ENCODE measurements at regions not wholly inside any gene's neighbourhood (a gene's known extent, or its start where the extent isn't known, plus 50 kb on each side); places are given as distances from the start of the nearest gene placed in this dataset.

- DNase-seq: no peak
These were observed 183.1 kb upstream of the MC4R start for GRCh38 chr18:60555625-60556024.

GRCh38 chr18:60556326-60556725, 183.8 kb upstream of the MC4R start:
- DNase-seq: no peak

- no peak for DNase-seq
These were observed 187.5 kb upstream of the MC4R start for GRCh38 chr18:60560071-60560470.

- no peak for DNase-seq
These were observed 190.5 kb upstream of the MC4R start for GRCh38 chr18:60563082-60563481.

- no peak for DNase-seq
These were observed 195.6 kb upstream of the MC4R start for GRCh38 chr18:60568220-60568619.

GRCh38 chr18:60570172-60570571, 197.6 kb upstream of the MC4R start:
- no peak for DNase-seq

- no peak for DNase-seq
These were observed 204.9 kb upstream of the MC4R start for GRCh38 chr18:60577457-60577856.

- DNase-seq: no peak
These were observed 213.1 kb upstream of the MC4R start for GRCh38 chr18:60585670-60586069.

GRCh38 chr18:60593249-60593648, 220.7 kb upstream of the MC4R start:
- DNase-seq: no peak

- no peak for DNase-seq
These were observed 224.4 kb upstream of the MC4R start for GRCh38 chr18:60596928-60597327.

- DNase-seq: no peak
These were observed 226.7 kb upstream of the MC4R start for GRCh38 chr18:60599267-60599666.

- DNase-seq: no peak
These were observed 227.4 kb upstream of the MC4R start for GRCh38 chr18:60599995-60600394.

- DNase-seq: no peak
These were observed 228.7 kb upstream of the MC4R start for GRCh38 chr18:60601249-60601648.

- DNase-seq: no peak
These were observed 250.8 kb upstream of the MC4R start for GRCh38 chr18:60623331-60623730.

- DNase-seq: no peak
These were observed 251.6 kb upstream of the MC4R start for GRCh38 chr18:60624207-60624606.

- DNase-seq: no peak
These were observed 267.3 kb upstream of the MC4R start for GRCh38 chr18:60639836-60640235.

- DNase-seq: no peak
These were observed 270.4 kb upstream of the MC4R start for GRCh38 chr18:60643009-60643408.

- no peak for DNase-seq
These were observed 274.1 kb upstream of the MC4R start for GRCh38 chr18:60646725-60647124.

- DNase-seq: no peak
These were observed 276.5 kb upstream of the MC4R start for GRCh38 chr18:60649107-60649506.

GRCh38 chr18:60649842-60650536, 277.4 kb upstream of the MC4R start:
- no peak for DNase-seq

GRCh38 chr18:60654298-60654697, 281.7 kb upstream of the MC4R start:
- no peak for DNase-seq

GRCh38 chr18:60656553-60656952, 284.0 kb upstream of the MC4R start:
- DNase-seq: no peak

- no peak for DNase-seq
These were observed 289.9 kb upstream of the MC4R start for GRCh38 chr18:60662491-60662890.

- DNase-seq: no peak
These were observed 290.8 kb upstream of the MC4R start for GRCh38 chr18:60663060-60663989.

Measured in right hindlimb (tissue), 1 donor.